ENCODE measurements at regions not wholly inside any gene's neighbourhood (a gene's known extent, or its start where the extent isn't known, plus 50 kb on each side); places are given as distances from the start of the nearest gene placed in this dataset.

- no peak for DNase-seq
These were observed 49.8 kb upstream of the GJA8 start for GRCh38 chr1:147852706-147853225.

All from retina (tissue), 1 donor.